Mesenchymal stem cell (in vitro differentiated cells and primary cell): ENCODE measurements at regions not wholly inside any gene's neighbourhood (a gene's known extent, or its start where the extent isn't known, plus 50 kb on each side); places are given as distances from the start of the nearest gene placed in this dataset.

Source experiments
- DNase-seq: peaks from one replicate; pipeline ENCODE4 v3.0.0-alpha.2; 2013
- H2AFZ ChIP-seq: one replicate; pipeline ENCODE4 v1.6.1; 2013; ENCODE audit warnings: low read depth, mild to moderate bottlenecking, control low read depth, inconsistent platforms, low read length, moderate library complexity
- H2AK5ac ChIP-seq: 2 replicates; pipeline ENCODE4 v1.6.1; 2013; ENCODE audit warnings: low read length, moderate library complexity, mild to moderate bottlenecking, inconsistent platforms; ENCODE audit not compliant: severe bottlenecking
- H2BK120ac ChIP-seq: one replicate; pipeline ENCODE4 v1.6.1; 2013; ENCODE audit warnings: low read depth, mild to moderate bottlenecking, inconsistent platforms, low read length, moderate library complexity
- H2BK12ac ChIP-seq, 2 experiments: one replicate each; pipeline ENCODE4 v1.6.1; 2013; ENCODE audit warnings: inconsistent platforms in 2 of 2, low read length in 2 of 2, mild to moderate bottlenecking in 2 of 2, moderate library complexity in 2 of 2, control low read depth in 1 of 2
- H2BK15ac ChIP-seq: one replicate; pipeline ENCODE4 v1.6.1; 2013; ENCODE audit warnings: mild to moderate bottlenecking, low read depth, inconsistent platforms; ENCODE audit not compliant: poor library complexity, severe bottlenecking
- H2BK5ac ChIP-seq: 2 replicates; pipeline ENCODE4 v1.6.1; 2013; ENCODE audit warnings: low read depth, mild to moderate bottlenecking, low read length, control low read depth, inconsistent platforms; ENCODE audit not compliant: poor library complexity, severe bottlenecking
- H3K14ac ChIP-seq, 2 experiments: one replicate each; pipeline ENCODE4 v1.6.1; 2013; ENCODE audit warnings: inconsistent platforms in 2 of 2, low read length in 2 of 2, control low read depth in 1 of 2, mild to moderate bottlenecking in 1 of 2, moderate library complexity in 1 of 2
- H3K18ac ChIP-seq, 2 experiments: one replicate each; pipeline ENCODE4 v1.6.1; 2013; ENCODE audit warnings: inconsistent platforms in 2 of 2, low read length in 2 of 2, control low read depth in 1 of 2, low read depth in 1 of 2, mild to moderate bottlenecking in 1 of 2
- H3K23ac ChIP-seq, 2 experiments: one replicate each; pipeline ENCODE4 v1.6.1; 2013; ENCODE audit warnings: inconsistent platforms in 2 of 2, low read length in 2 of 2, mild to moderate bottlenecking in 2 of 2, moderate library complexity in 2 of 2, control low read depth in 1 of 2
- H3K27ac ChIP-seq: 2 replicates; pipeline ENCODE4 v1.5.1; 2013; ENCODE audit warnings: mild to moderate bottlenecking, moderate library complexity, low read length, control low read depth, inconsistent platforms; ENCODE audit not compliant: poor library complexity, severe bottlenecking
- H3K27me3 ChIP-seq, 2 experiments: 2 replicates each; pipeline versions ENCODE4 v1.6.1 to v1.7.0; 2013; ENCODE audit warnings: low read length in 2 of 2, mild to moderate bottlenecking in 2 of 2, moderate library complexity in 2 of 2, control low read depth in 1 of 2, inconsistent platforms in 1 of 2; ENCODE audit not compliant: control insufficient read depth in 1 of 2, insufficient read depth in 1 of 2
- H3K36me3 ChIP-seq, 2 experiments: 2 replicates each; pipeline versions ENCODE4 v1.6.1 to v1.7.0; 2013; ENCODE audit warnings: low read length in 2 of 2, control low read depth in 1 of 2, inconsistent platforms in 1 of 2, low read depth in 1 of 2, mild to moderate bottlenecking in 1 of 2; ENCODE audit not compliant: insufficient read depth in 2 of 2, control insufficient read depth in 1 of 2
- H3K4ac ChIP-seq, 2 experiments: one replicate each; pipeline ENCODE4 v1.6.1; 2013; ENCODE audit warnings: inconsistent platforms in 2 of 2, low read length in 2 of 2, mild to moderate bottlenecking in 2 of 2, moderate library complexity in 2 of 2, control low read depth in 1 of 2, low read depth in 1 of 2
- H3K4me1 ChIP-seq: 2 replicates; pipeline ENCODE4 v1.6.1; 2013; ENCODE audit warnings: low read depth, low read length, control low read depth; ENCODE audit not compliant: control insufficient read depth, insufficient read depth
- H3K4me2 ChIP-seq: 2 replicates; pipeline ENCODE4 v1.6.1; 2013; ENCODE audit warnings: low read length, mild to moderate bottlenecking, inconsistent platforms; ENCODE audit not compliant: poor library complexity, severe bottlenecking
- H3K4me3 ChIP-seq, 2 experiments: 2 replicates each; pipeline versions ENCODE4 v1.5.1 to v1.7.0; 2013; ENCODE audit warnings: low read length in 2 of 2, mild to moderate bottlenecking in 2 of 2, control low read depth in 1 of 2, low read depth in 1 of 2; ENCODE audit not compliant: insufficient read depth in 1 of 2
- H3K79me1 ChIP-seq: replicated peaks from 2 replicates; pipeline ENCODE4 v1.6.1; 2013; ENCODE audit warnings: mild to moderate bottlenecking, control low read depth, low read length, inconsistent platforms; ENCODE audit not compliant: poor library complexity, severe bottlenecking
- H3K9ac ChIP-seq: 2 replicates; pipeline ENCODE4 v1.7.0; 2013; ENCODE audit warnings: mild to moderate bottlenecking, low read length, moderate library complexity
- H3K9me3 ChIP-seq: 2 replicates; pipeline ENCODE4 v1.7.0; 2013; ENCODE audit warnings: mild to moderate bottlenecking, low read length; ENCODE audit not compliant: control insufficient read depth
- H4K8ac ChIP-seq: one replicate; pipeline ENCODE4 v1.6.1; 2013; ENCODE audit warnings: inconsistent platforms, mild to moderate bottlenecking, low read length, moderate library complexity
- H4K91ac ChIP-seq: one replicate; pipeline ENCODE4 v1.6.1; 2013; ENCODE audit warnings: mild to moderate bottlenecking, low read length, inconsistent platforms
- WGBS: methylation state at CpG from one replicate; pipeline ENCODE4 v1.1.7; 2013; ENCODE audit warnings: mixed read lengths; 5-methylcytosine and 5-hydroxymethylcytosine counted together

- 50% methylated on average over 1 of the region's 2 CpGs for WGBS
- no peak overlapping the region for H4K8ac ChIP-seq
- DNase-seq: no peak
Observed at GRCh38 chr2:121858847-121859246, 103.4 kb downstream of the TSN start.

GRCh38 chr2:121860033-121860757, 104.7 kb downstream of the TSN start:
- no peak overlapping the region for H3K23ac ChIP-seq
- H3K14ac ChIP-seq: no peak overlapping the region

More at GRCh38 chr2:121858847-121859246, 103.4 kb downstream of the TSN start:
- Histone ChIP-seq H3K4me1 (no peaks in the 10 kb centered on the region), H3K27ac (no peak overlapping the region), H3K23ac (no peak overlapping the region), H3K4me2 (no peak overlapping the region), H2AFZ (no peak overlapping the region), H3K36me3 (no peaks in the 10 kb centered on the region), H3K9me3 (no peaks in the 10 kb centered on the region), H3K79me1 (no peaks in the 10 kb centered on the region), H3K4me3 (no peak overlapping the region), H2BK15ac (no peak overlapping the region), H2BK120ac (no peak overlapping the region), H3K14ac (no peak overlapping the region), H3K27me3 (no peaks in the 10 kb centered on the region), H2BK12ac (no peak overlapping the region), H2BK5ac (no peak overlapping the region), H3K18ac (no peak overlapping the region), H2AK5ac (no peak overlapping the region), H3K9ac (no peak overlapping the region), H3K4ac (no peak overlapping the region), H4K91ac (no peak overlapping the region)

GRCh38 chr2:121860758-121861227, 105.3 kb downstream of the TSN start:
- Histone ChIP-seq H3K4me1 (no peaks in the 10 kb centered on the region), H4K8ac (no peak overlapping the region), H3K23ac (no peak overlapping the region), H3K4me3 (no peak overlapping the region), H3K9me3 (no peaks in the 10 kb centered on the region), H3K18ac (no peak overlapping the region), H3K14ac (no peak overlapping the region), H3K4me2 (no peak overlapping the region), H3K36me3 (no peaks in the 10 kb centered on the region), H3K9ac (no peak overlapping the region), H3K27ac (no peak overlapping the region), H4K91ac (no peak overlapping the region), H2BK12ac (no peak overlapping the region), H3K4ac (no peak overlapping the region), H2AFZ (no peak overlapping the region), H2BK15ac (no peak overlapping the region), H2AK5ac (no peak overlapping the region), H3K79me1 (no peaks in the 10 kb centered on the region), H2BK120ac (no peak overlapping the region), H3K27me3 (no peaks in the 10 kb centered on the region), H2BK5ac (no peak overlapping the region)
- WGBS: 69% methylated on average over 3 of the region's 3 CpGs
- no peak for DNase-seq

More at GRCh38 chr2:121860033-121860757, 104.7 kb downstream of the TSN start:
- H2BK15ac ChIP-seq: no peak overlapping the region
- H3K4me1 ChIP-seq: no peaks in the 10 kb centered on the region
- no peak overlapping the region for H3K4me2 ChIP-seq
- H4K8ac ChIP-seq: no peak overlapping the region
- peak overlapping the region; percentile 51 for H3K9ac ChIP-seq
- no peak overlapping the region for H2BK5ac ChIP-seq
- no peak overlapping the region for H4K91ac ChIP-seq
- no peaks in the 10 kb centered on the region for H3K9me3 ChIP-seq
- H3K27ac ChIP-seq: no peak overlapping the region
- H2BK120ac ChIP-seq: no peak overlapping the region
- H3K18ac ChIP-seq: no peak overlapping the region
- WGBS: 59% methylated on average over 5 of the region's 6 CpGs
- no peak overlapping the region for H3K4me3 ChIP-seq
- no peak overlapping the region for H3K4ac ChIP-seq
- no peak overlapping the region for H2BK12ac ChIP-seq
- H3K36me3 ChIP-seq: no peaks in the 10 kb centered on the region
- H2AK5ac ChIP-seq: no peak overlapping the region
- H3K27me3 ChIP-seq: no peaks in the 10 kb centered on the region
- H2AFZ ChIP-seq: no peak overlapping the region
- no peaks in the 10 kb centered on the region for H3K79me1 ChIP-seq
- DNase-seq: peak; percentile 65

GRCh38 chr2:121862286-121862685, 106.8 kb downstream of the TSN start:
- no peak overlapping the region for H3K9ac ChIP-seq
- H3K27ac ChIP-seq: no peak overlapping the region
- WGBS: 78% methylated on average over 4 of the region's 4 CpGs
- no peaks in the 10 kb centered on the region for H3K9me3 ChIP-seq
- H2BK12ac ChIP-seq: no peak overlapping the region
- H3K4me3 ChIP-seq: no peak overlapping the region
- H4K91ac ChIP-seq: no peak overlapping the region
- DNase-seq: no peak
- no peaks in the 10 kb centered on the region for H3K79me1 ChIP-seq
- H2BK5ac ChIP-seq: no peak overlapping the region
- H3K27me3 ChIP-seq: no peaks in the 10 kb centered on the region
- H2AFZ ChIP-seq: no peak overlapping the region
- H3K4me2 ChIP-seq: no peak overlapping the region
- no peak overlapping the region for H4K8ac ChIP-seq
- no peaks in the 10 kb centered on the region for H3K4me1 ChIP-seq
- no peak overlapping the region for H3K4ac ChIP-seq
- no peak overlapping the region for H2AK5ac ChIP-seq
- H3K14ac ChIP-seq: no peak overlapping the region
- H2BK120ac ChIP-seq: no peak overlapping the region
- no peak overlapping the region for H3K23ac ChIP-seq
- no peak overlapping the region for H3K18ac ChIP-seq
- no peaks in the 10 kb centered on the region for H3K36me3 ChIP-seq
- H2BK15ac ChIP-seq: no peak overlapping the region
